C4-2B (cell line): ENCODE measurements at regions not wholly inside any gene's neighbourhood (a gene's known extent, or its start where the extent isn't known, plus 50 kb on each side); places are given as distances from the start of the nearest gene placed in this dataset.

Experiments
- H3K27ac ChIP-seq: fragments of 450-650 bp; 2 replicates; pipeline ENCODE4 v1.5.1; 2017
- ZFX ChIP-seq: fragments of 450-650 bp; IDR thresholded peaks from 2 replicates; pipeline ENCODE4 v1.6.1; 2017
- TF ChIP-seq, protein P1 (sequence below): fragments of 450-650 bp; conservative IDR thresholded peaks from 2 replicates; pipeline ENCODE4 v1.5.1; 2017; ENCODE audit warnings: mild to moderate bottlenecking

DNA sequence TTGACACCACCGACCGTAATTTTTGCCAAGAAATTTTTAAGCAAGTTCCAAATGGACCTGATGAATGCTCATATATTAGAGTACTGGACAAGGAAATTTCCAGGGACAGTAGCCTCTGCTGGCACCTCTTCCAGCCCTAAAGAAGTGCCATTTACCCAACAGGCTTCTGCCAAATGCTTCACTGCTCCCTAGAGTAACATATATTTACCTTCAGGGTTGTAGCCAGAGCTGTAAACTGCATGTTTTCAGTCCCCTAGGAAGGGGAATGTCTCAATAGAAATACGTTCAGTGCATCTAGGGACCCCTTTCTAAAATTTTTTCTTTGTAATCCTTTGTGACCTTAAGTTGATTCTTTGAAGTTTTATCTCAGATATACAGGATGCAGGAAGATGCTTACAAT is 143.1 kb upstream of the SMAD1 start:
- H3K27ac ChIP-seq = no peak overlapping the region
- no peak for TF ChIP-seq ZFX
- TF ChIP-seq, protein P1, sequence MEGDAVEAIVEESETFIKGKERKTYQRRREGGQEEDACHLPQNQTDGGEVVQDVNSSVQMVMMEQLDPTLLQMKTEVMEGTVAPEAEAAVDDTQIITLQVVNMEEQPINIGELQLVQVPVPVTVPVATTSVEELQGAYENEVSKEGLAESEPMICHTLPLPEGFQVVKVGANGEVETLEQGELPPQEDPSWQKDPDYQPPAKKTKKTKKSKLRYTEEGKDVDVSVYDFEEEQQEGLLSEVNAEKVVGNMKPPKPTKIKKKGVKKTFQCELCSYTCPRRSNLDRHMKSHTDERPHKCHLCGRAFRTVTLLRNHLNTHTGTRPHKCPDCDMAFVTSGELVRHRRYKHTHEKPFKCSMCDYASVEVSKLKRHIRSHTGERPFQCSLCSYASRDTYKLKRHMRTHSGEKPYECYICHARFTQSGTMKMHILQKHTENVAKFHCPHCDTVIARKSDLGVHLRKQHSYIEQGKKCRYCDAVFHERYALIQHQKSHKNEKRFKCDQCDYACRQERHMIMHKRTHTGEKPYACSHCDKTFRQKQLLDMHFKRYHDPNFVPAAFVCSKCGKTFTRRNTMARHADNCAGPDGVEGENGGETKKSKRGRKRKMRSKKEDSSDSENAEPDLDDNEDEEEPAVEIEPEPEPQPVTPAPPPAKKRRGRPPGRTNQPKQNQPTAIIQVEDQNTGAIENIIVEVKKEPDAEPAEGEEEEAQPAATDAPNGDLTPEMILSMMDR = no peak

DNA sequence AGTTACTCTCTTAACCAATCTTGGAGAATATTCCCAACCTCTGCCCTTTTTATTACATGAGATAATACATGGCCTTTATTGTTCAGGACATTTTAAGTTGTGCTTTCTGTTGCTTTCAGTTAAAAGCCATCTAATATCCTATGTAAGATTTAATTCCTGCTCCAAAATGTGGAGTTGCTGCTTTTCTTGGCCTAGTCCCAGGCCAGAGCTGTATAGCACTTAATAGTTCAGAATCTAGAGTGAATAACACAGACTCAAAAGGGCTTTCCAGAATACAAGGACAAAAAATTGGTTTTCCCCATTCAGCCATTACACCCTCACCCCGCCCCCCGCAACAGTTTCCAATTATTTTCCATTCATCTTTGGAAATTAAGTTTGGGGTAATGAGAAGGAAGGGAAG is 144.3 kb upstream of the SMAD1 start:
- no peak overlapping the region for H3K27ac ChIP-seq
- TF ChIP-seq, protein P1 = no peak
- no peak for TF ChIP-seq ZFX

DNA sequence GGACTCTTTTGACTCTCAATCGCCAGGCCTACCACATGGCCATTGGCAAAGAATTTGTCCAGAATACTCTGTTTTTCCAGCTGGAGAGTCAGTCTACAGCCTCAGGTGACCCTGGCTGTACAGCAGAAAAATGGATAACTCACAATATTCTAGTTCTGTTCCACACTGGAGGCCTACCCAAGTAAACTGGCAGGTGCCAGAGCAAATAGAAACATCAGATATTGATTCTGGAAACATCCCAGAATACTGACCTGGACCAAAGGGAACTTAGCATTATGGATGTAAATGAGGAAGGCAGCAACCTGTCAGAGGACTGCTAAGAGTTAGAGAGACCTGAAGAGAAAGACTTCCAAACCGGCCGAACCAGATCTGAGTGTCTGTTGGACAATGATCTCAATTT is 147.9 kb upstream of the SMAD1 start:
- no peak overlapping the region; the same call in 1 of the 2 replicates for H3K27ac ChIP-seq
- TF ChIP-seq ZFX = no peak
- TF ChIP-seq, protein P1 = no peak

DNA sequence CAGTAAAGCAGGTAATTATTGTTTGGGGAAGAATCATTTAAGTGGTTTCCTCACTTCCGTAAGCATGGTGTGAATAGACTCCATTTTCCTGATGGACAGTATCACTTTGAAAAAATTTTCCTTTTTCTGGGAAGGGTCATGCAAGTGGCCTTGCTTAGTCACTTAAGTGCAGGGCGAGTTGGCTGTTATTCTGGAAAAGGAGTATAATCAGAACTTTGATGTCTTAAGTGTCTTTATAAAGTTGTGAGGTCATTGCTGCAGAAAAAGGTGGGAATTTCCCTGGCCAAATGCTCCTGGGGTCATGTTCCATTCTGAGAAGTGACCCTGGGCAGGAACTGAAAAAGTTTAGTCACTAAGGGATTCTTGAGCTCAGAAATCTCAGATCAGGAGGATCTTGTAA is 146.1 kb upstream of the OTUD4 start:
- TF ChIP-seq, protein P1 = no peak
- no peak for TF ChIP-seq ZFX
- no peak overlapping the region for H3K27ac ChIP-seq

DNA sequence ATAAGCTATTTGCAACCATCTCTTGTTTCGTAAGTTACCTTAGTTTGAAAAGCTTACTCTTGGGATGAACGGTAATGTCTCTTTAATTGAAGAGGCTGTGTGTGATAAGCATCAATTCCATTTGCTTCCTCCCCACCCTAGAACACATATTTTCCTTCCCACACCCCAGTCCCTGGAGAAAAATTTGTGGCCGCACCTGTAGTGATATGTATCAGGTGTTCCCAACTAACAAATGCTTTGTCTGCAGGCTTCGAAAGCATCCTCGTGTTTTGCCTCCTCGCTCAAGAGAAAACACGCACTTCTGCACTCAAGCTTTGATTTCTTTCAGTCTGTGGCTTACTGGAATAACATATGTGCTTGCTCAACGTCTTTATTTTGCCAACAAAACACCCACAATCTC is 143.8 kb upstream of the OTUD4 start:
- H3K27ac ChIP-seq = no peak overlapping the region
- TF ChIP-seq, protein P1 = no peak
- no peak for TF ChIP-seq ZFX

DNA sequence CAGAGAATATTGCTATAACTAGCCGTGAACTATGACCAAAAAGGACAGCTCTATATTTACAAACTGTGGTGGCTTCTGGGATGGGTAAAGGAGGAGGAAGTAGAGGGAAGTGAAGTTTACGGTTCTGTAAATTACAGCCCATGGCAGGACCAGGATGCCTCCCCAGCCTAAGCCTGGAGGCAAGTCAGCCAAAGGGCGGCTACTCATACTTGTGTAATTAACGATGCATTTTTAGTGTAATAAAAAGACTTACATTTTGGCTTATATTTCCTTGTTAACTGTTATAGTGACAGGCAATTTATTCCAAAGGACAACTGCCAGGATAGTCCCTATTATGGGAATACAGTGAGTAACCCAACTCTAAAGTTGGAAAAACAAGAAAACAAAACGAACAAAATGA is 139.9 kb upstream of the OTUD4 start:
- TF ChIP-seq, protein P1 = no peak
- TF ChIP-seq ZFX = no peak
- H3K27ac ChIP-seq = no peak overlapping the region

DNA sequence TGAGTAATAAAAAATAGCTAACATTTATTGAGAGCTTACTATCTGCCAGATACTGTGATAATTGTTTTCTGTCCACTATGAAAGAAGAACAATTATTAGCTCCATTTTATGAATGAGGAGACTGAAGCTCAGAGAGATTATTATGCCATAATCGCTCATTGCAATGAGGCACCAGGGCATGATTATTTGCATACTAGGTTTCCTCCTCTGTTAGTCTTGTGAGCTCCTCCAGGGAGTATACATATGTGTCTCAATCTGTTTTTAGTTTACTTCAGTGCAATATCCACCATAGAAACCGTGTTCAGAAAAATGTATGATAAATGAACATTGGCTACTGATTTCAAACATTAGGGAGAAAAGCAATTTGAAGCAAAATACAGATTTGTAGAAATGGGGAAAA is 139.4 kb upstream of the OTUD4 start:
- no peak for TF ChIP-seq ZFX
- TF ChIP-seq, protein P1 = no peak
- H3K27ac ChIP-seq = no peak overlapping the region
